ENCODE measurements at regions not wholly inside any gene's neighbourhood (a gene's known extent, or its start where the extent isn't known, plus 50 kb on each side); places are given as distances from the start of the nearest gene placed in this dataset.

DNA sequence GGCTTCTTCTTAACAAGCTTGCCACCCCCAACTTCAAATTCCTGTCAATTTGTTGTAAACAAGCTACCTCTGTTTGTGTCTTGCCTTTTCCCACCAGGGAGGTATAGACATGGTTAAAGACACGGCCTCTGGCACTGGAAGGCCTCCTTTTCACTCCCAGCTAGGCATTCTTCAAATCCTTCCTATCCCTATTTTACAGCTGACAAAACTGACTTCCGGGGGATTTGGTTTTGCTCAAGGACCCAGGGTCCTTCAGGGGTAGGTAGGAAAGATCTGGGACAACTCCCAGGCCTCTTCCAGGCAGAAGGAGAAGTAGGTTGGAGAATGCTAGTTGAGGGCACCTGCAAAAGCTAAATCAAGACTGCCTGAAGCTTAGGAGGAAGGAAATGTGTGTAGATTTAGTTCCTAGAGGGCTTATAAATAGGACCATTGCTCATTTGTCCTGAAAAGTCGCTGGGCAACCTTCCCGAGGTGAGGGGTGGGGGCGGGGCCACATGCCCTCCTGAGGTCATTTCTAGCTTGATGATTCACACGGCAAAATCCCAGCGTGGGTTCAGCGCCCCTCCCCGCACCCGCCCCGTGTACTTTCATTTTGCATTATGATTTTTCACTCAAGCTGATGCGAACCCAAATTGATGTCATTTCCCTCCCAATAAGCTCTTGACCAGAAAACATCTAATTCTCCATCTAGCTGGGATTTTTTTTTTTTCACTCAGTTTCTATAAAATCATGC, 365.5 kb downstream of the SHQ1 start:
- no peaks in the 10 kb centered on the region for H3K9me3 ChIP-seq (replicated peaks; ENCODE audit: insufficient read depth, low read length)
- no peaks in the 10 kb centered on the region for H3K9me2 ChIP-seq (replicated peaks; ENCODE audit: insufficient read depth, low read length)
- H3K9ac ChIP-seq (ENCODE audit: low read length), result peak overlapping the region; percentile 42; the same call in 1 of the 2 replicates
- H3K27ac ChIP-seq (ENCODE audit: low read length), result peak overlapping the region; percentile 32; the same call in 1 of the 2 replicates
- H3K4me1 ChIP-seq (ENCODE audit: low read length), result peaks cover 6% of the 10 kb centered on the region
- H3K4me3 ChIP-seq (ENCODE audit: low read length), result peak overlapping the region; percentile 50
- H3K79me2 ChIP-seq (ENCODE audit: low read length), result no peaks in the 10 kb centered on the region
- H3K36me3 ChIP-seq (replicated peaks; ENCODE audit: insufficient read depth, low read length), result no peaks in the 10 kb centered on the region
- peak overlapping the region; percentile 98 for H2AFZ ChIP-seq (ENCODE audit: low read length)
- peak; percentile 47 for DNase-seq
- H3K27me3 ChIP-seq (replicated peaks; ENCODE audit: insufficient read depth, low read length), result no peaks in the 10 kb centered on the region
- H3K4me2 ChIP-seq (ENCODE audit: low read depth, low read length), result peak overlapping the region; percentile 73
- no peaks in the 10 kb centered on the region for H3F3A ChIP-seq (ENCODE audit: insufficient read depth, low read length)
- TF ChIP-seq, protein P1, sequence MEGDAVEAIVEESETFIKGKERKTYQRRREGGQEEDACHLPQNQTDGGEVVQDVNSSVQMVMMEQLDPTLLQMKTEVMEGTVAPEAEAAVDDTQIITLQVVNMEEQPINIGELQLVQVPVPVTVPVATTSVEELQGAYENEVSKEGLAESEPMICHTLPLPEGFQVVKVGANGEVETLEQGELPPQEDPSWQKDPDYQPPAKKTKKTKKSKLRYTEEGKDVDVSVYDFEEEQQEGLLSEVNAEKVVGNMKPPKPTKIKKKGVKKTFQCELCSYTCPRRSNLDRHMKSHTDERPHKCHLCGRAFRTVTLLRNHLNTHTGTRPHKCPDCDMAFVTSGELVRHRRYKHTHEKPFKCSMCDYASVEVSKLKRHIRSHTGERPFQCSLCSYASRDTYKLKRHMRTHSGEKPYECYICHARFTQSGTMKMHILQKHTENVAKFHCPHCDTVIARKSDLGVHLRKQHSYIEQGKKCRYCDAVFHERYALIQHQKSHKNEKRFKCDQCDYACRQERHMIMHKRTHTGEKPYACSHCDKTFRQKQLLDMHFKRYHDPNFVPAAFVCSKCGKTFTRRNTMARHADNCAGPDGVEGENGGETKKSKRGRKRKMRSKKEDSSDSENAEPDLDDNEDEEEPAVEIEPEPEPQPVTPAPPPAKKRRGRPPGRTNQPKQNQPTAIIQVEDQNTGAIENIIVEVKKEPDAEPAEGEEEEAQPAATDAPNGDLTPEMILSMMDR (IDR thresholded peaks at IDR 0.05; ENCODE audit: low read length), result no peak
- TF ChIP-seq EZH2phosphoT487 (IDR thresholded peaks at IDR 0.05; ENCODE audit: low read length), result no peak
- TF ChIP-seq EZH2 (optimal IDR thresholded peaks at IDR 0.05; ENCODE audit: low read depth, low read length), result no peak
- no peaks in the 10 kb centered on the region for H4K20me1 ChIP-seq (ENCODE audit: insufficient read depth, low read length)

DNA sequence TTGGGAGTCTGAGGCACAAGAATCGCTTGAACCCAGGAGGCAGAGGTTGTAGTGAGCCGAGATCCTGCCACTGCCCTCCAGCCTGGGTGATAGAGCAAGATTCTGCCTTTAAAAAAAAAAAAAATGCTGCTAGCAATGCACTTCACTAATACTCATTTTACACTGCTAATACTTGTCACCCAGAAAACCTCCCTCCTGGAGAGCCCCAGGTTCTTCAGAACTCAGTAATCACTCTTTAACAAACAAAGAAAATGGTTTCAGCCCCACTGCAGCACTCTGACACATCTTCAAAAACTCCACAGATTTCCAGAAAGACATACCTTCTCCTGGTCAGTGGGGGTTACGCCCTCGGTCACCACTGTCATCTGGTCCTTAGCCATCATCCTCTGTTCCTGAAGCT, 366.7 kb downstream of the SHQ1 start:
- DNase-seq, result no peak
- H3K9me2 ChIP-seq (replicated peaks; ENCODE audit: insufficient read depth, low read length), result no peaks in the 10 kb centered on the region
- no peak overlapping the region for H3K9ac ChIP-seq (ENCODE audit: low read length)
- no peak overlapping the region for H2AFZ ChIP-seq (ENCODE audit: low read length)
- TF ChIP-seq, protein P1 (IDR thresholded peaks at IDR 0.05; ENCODE audit: low read length), result no peak
- TF ChIP-seq EZH2 (optimal IDR thresholded peaks at IDR 0.05; ENCODE audit: low read depth, low read length), result no peak
- TF ChIP-seq EZH2phosphoT487 (IDR thresholded peaks at IDR 0.05; ENCODE audit: low read length), result no peak
- H3K4me1 ChIP-seq (ENCODE audit: low read length), result peaks cover 6% of the 10 kb centered on the region
- H4K20me1 ChIP-seq (ENCODE audit: insufficient read depth, low read length), result no peaks in the 10 kb centered on the region
- no peak overlapping the region for H3K4me3 ChIP-seq (ENCODE audit: low read length)
- H3K27me3 ChIP-seq (replicated peaks; ENCODE audit: insufficient read depth, low read length), result no peaks in the 10 kb centered on the region
- no peaks in the 10 kb centered on the region for H3K36me3 ChIP-seq (replicated peaks; ENCODE audit: insufficient read depth, low read length)
- H3K27ac ChIP-seq (ENCODE audit: low read length), result no peak overlapping the region
- no peaks in the 10 kb centered on the region for H3F3A ChIP-seq (ENCODE audit: insufficient read depth, low read length)
- H3K9me3 ChIP-seq (replicated peaks; ENCODE audit: insufficient read depth, low read length), result no peaks in the 10 kb centered on the region
- no peaks in the 10 kb centered on the region for H3K79me2 ChIP-seq (ENCODE audit: low read length)
- H3K4me2 ChIP-seq (ENCODE audit: low read depth, low read length), result no peak overlapping the region

DNA sequence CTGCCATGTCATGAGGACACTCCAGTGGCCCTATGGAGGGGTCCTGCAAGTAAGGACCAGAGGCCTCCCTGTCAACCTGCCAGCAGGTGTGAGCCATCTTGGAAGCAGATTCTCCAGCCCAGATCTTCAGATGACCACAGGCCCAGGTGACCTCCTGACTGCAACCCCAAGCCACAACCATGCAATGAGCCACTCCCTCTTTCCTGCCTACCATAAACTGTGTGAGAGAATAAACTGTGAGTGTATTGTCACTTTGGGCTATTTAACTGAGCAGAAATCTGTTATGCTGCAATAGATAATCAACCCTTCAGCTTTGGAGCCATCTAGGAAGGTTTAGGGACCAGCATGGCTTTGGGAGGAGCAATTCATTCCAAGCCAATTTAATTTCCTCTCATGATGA, 367.9 kb downstream of the SHQ1 start:
- Histone ChIP-seq H4K20me1 (ENCODE audit: insufficient read depth, low read length) (no peaks in the 10 kb centered on the region), H3K9ac (ENCODE audit: low read length) (no peak overlapping the region), H3K9me2 (replicated peaks; ENCODE audit: insufficient read depth, low read length) (no peaks in the 10 kb centered on the region), H3K27me3 (replicated peaks; ENCODE audit: insufficient read depth, low read length) (no peaks in the 10 kb centered on the region), H3K4me3 (ENCODE audit: low read length) (no peak overlapping the region), H3K4me2 (ENCODE audit: low read depth, low read length) (no peak overlapping the region), H3K4me1 (ENCODE audit: low read length) (peaks cover 6% of the 10 kb centered on the region), H3K9me3 (replicated peaks; ENCODE audit: insufficient read depth, low read length) (no peaks in the 10 kb centered on the region), H3K36me3 (replicated peaks; ENCODE audit: insufficient read depth, low read length) (no peaks in the 10 kb centered on the region), H3K79me2 (ENCODE audit: low read length) (no peaks in the 10 kb centered on the region), H3F3A (ENCODE audit: insufficient read depth, low read length) (no peaks in the 10 kb centered on the region), H2AFZ (ENCODE audit: low read length) (no peak overlapping the region), H3K27ac (ENCODE audit: low read length) (no peak overlapping the region)
- DNase-seq, result no peak
- TF ChIP-seq EZH2phosphoT487 (IDR thresholded peaks at IDR 0.05; ENCODE audit: low read length) (no peak), EZH2 (optimal IDR thresholded peaks at IDR 0.05; ENCODE audit: low read depth, low read length) (no peak)
- TF ChIP-seq, protein P1 (IDR thresholded peaks at IDR 0.05; ENCODE audit: low read length), result no peak
